Esophagus squamous epithelium (tissue), 4 donors: ENCODE measurements at regions not wholly inside any gene's neighbourhood (a gene's known extent, or its start where the extent isn't known, plus 50 kb on each side); places are given as distances from the start of the nearest gene placed in this dataset.

Source experiments
- POLR2A ChIP-seq, 4 donors: fragments of 450-650 bp; IDR thresholded peaks; one replicate each; pipeline ENCODE4 v1.6.1; 2017; ENCODE audit warnings: antibody characterized with exemption in 4 of 4, mild to moderate bottlenecking in 4 of 4, moderate library complexity in 3 of 4
- TF ChIP-seq, protein P1 (sequence below), 6 experiments: fragments of 450-650 bp in 4 of 6; fragments of 200-600 bp in 2 of 6; sonication (generic) in 2 of 6; IDR thresholded peaks; one replicate each; pipeline ENCODE4 v1.5.1; 2016 to 2019; ENCODE audit warnings: antibody characterized with exemption in 6 of 6, mild to moderate bottlenecking in 4 of 6, moderate library complexity in 4 of 6

GRCh38 chr20:60469829-60470228 is 511.6 kb downstream of the CDH26 start:
- TF ChIP-seq, protein P1, sequence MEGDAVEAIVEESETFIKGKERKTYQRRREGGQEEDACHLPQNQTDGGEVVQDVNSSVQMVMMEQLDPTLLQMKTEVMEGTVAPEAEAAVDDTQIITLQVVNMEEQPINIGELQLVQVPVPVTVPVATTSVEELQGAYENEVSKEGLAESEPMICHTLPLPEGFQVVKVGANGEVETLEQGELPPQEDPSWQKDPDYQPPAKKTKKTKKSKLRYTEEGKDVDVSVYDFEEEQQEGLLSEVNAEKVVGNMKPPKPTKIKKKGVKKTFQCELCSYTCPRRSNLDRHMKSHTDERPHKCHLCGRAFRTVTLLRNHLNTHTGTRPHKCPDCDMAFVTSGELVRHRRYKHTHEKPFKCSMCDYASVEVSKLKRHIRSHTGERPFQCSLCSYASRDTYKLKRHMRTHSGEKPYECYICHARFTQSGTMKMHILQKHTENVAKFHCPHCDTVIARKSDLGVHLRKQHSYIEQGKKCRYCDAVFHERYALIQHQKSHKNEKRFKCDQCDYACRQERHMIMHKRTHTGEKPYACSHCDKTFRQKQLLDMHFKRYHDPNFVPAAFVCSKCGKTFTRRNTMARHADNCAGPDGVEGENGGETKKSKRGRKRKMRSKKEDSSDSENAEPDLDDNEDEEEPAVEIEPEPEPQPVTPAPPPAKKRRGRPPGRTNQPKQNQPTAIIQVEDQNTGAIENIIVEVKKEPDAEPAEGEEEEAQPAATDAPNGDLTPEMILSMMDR (IDR thresholded peaks at IDR 0.05) = no peak
- no peak for TF ChIP-seq POLR2A (IDR thresholded peaks at IDR 0.05)
